Stomach (tissue), 8 donors: ENCODE measurements at regions not wholly inside any gene's neighbourhood (a gene's known extent, or its start where the extent isn't known, plus 50 kb on each side); places are given as distances from the start of the nearest gene placed in this dataset.
A peak's percentile ranks its signal among the peaks of the same experiment; 100 is the strongest.

ENCODE experiments used
- DNase-seq, 2 donors: peaks; one replicate each; pipeline versions ENCODE4 v3.0.0 to v3.0.0-alpha.2; 2013 to 2019
- H3K27ac ChIP-seq, 5 donors: fragments of 200-600 bp in 4 of 5; sonication (generic) in 4 of 5; one replicate each; pipeline ENCODE4 v1.5.1; 2013 to 2019; ENCODE audit warnings: mild to moderate bottlenecking in 1 of 5, moderate library complexity in 1 of 5
- H3K27me3 ChIP-seq, 3 donors: fragments of 200-600 bp; sonication (generic); one replicate each; pipeline ENCODE4 v1.5.1; 2017 to 2019; ENCODE audit warnings: mixed run types in 1 of 3
- H3K36me3 ChIP-seq, 4 donors: fragments of 200-600 bp; sonication (generic); 1 replicate in 3 of 4; 2 replicates in 1 of 4; pipeline ENCODE4 v1.5.1; 2016 to 2019
- H3K4me1 ChIP-seq, 4 donors: fragments of 200-600 bp; sonication (generic); one replicate each; pipeline ENCODE4 v1.5.1; 2016 to 2019
- H3K4me3 ChIP-seq, 4 donors: fragments of 200-600 bp; sonication (generic) in 3 of 4; one replicate each; pipeline ENCODE4 v1.5.1; 2016 to 2019; ENCODE audit warnings: mild to moderate bottlenecking in 1 of 4
- H3K9me3 ChIP-seq, 4 donors: fragments of 200-600 bp; sonication (generic); one replicate each; pipeline ENCODE4 v1.5.1; 2016 to 2019
- EP300 ChIP-seq: sonication (generic); formaldehyde crosslinking; IDR thresholded peaks from one replicate; pipeline ENCODE4 v1.6.1; 2017; ENCODE audit warnings: antibody characterized with exemption
- POLR2A ChIP-seq, 4 donors: fragments of 450-650 bp; IDR thresholded peaks; one replicate each; pipeline ENCODE4 v1.6.1; 2016; ENCODE audit warnings: antibody characterized with exemption in 4 of 4, control low read depth in 2 of 4, mild to moderate bottlenecking in 1 of 4, moderate library complexity in 1 of 4
- POLR2AphosphoS5 ChIP-seq, 3 donors: sonication (generic); formaldehyde crosslinking; IDR thresholded peaks; one replicate each; pipeline ENCODE4 v1.6.1; 2016; ENCODE audit warnings: antibody characterized with exemption in 3 of 3
- WGBS, 5 donors: extraction: QIAGEN DNeasy Blood & Tissue Kit in 3 of 5; methylation state at CpG; one replicate each; pipeline versions ENCODE4 v1.1.5 to v1.1.7; 2013 to 2018; 5-methylcytosine and 5-hydroxymethylcytosine counted together
- intact Hi-C: fragments of 100-400 bp; cut with DNase I; formaldehyde crosslinking; loops from one replicate; pipeline ENCODE4 v1.15.1; 2023; ENCODE audit warnings: low total_unique reads
- TF ChIP-seq, protein P1 (sequence below), 7 experiments: fragments of 450-650 bp in 4 of 7; fragments of 200-600 bp in 3 of 7; sonication (generic) in 3 of 7; IDR thresholded peaks; one replicate each; pipeline ENCODE4 v1.5.1; 2016 to 2019; ENCODE audit warnings: antibody characterized with exemption in 7 of 7, control low read depth in 2 of 7, mild to moderate bottlenecking in 1 of 7
- donor health status: healthy with polysubstance abuse.
- donor health status: Bipolar disorder and iron deficiency.
- donor health status: healthy.

DNA sequence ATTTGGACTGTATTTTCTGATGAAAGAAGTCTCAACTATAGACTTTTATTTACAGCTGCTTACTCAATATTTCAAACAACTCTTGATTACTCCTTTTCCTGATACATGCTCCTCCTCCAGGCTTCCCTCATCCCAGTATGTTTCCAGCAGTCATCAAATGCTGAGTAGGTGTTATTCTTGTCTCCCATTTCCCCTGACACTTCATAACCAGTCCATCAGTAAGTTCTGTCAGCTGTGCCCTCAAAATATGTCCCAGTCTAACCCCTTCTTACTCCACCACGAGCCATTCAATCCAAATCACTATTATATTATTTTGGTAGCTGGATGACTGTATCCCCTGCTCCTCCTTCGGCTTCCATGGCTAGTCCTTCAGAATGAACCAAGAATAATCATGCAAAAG, 189.1 kb upstream of the DTNA start:
- no peaks in the 10 kb centered on the region for H3K27me3 ChIP-seq
- no peak for DNase-seq
- 67 to 87% (median 77%) methylated on average over 2 of the region's 2 CpGs for WGBS, 5 donors
- no peaks in the 10 kb centered on the region for H3K4me1 ChIP-seq
- no peak overlapping the region for H3K4me3 ChIP-seq
- TF ChIP-seq POLR2AphosphoS5 (IDR thresholded peaks at IDR 0.05) (no peak), EP300 (no peak), POLR2A (IDR thresholded peaks at IDR 0.05) (no peak)
- TF ChIP-seq, protein P1, sequence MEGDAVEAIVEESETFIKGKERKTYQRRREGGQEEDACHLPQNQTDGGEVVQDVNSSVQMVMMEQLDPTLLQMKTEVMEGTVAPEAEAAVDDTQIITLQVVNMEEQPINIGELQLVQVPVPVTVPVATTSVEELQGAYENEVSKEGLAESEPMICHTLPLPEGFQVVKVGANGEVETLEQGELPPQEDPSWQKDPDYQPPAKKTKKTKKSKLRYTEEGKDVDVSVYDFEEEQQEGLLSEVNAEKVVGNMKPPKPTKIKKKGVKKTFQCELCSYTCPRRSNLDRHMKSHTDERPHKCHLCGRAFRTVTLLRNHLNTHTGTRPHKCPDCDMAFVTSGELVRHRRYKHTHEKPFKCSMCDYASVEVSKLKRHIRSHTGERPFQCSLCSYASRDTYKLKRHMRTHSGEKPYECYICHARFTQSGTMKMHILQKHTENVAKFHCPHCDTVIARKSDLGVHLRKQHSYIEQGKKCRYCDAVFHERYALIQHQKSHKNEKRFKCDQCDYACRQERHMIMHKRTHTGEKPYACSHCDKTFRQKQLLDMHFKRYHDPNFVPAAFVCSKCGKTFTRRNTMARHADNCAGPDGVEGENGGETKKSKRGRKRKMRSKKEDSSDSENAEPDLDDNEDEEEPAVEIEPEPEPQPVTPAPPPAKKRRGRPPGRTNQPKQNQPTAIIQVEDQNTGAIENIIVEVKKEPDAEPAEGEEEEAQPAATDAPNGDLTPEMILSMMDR (IDR thresholded peaks at IDR 0.05): no peak
- intact Hi-C loops: no loop called here
- peaks cover 0 to 11% (median 3%) of the 10 kb centered on the region in 4 donors for H3K9me3 ChIP-seq
- H3K27ac ChIP-seq: no peak overlapping the region
- no peaks in the 10 kb centered on the region for H3K36me3 ChIP-seq

DNA sequence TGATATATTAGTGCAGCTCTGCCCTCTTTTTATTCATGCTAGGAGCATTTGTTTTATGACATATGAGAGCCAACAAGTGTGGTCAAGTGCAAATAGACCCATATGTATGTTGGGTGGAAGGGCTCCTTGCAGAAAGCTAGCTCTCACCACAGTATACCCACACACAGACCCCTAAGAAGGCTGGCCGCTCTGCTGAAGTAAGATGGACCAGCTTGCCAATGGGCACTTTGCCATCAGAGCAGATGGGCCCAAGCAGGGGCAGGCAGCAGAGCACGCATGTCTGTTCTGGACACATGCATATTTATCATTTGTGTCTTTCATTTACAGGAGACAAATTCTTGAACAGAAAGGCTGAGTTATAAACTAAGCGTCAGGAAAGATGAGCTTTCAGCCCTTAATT, 187.5 kb upstream of the DTNA start:
- 59 to 80% (median 72%) methylated on average over 3 of the region's 3 CpGs for WGBS, 5 donors
- TF ChIP-seq EP300: no peak
- no peak overlapping the region for H3K4me3 ChIP-seq
- no peaks in the 10 kb centered on the region for H3K4me1 ChIP-seq
- H3K36me3 ChIP-seq: no peaks in the 10 kb centered on the region
- intact Hi-C loops: no loop called here
- no peaks in the 10 kb centered on the region for H3K9me3 ChIP-seq
- peak in 1 of 2 donors; percentile 39 for DNase-seq
- H3K27me3 ChIP-seq: no peaks in the 10 kb centered on the region
- no peak overlapping the region for H3K27ac ChIP-seq

DNA sequence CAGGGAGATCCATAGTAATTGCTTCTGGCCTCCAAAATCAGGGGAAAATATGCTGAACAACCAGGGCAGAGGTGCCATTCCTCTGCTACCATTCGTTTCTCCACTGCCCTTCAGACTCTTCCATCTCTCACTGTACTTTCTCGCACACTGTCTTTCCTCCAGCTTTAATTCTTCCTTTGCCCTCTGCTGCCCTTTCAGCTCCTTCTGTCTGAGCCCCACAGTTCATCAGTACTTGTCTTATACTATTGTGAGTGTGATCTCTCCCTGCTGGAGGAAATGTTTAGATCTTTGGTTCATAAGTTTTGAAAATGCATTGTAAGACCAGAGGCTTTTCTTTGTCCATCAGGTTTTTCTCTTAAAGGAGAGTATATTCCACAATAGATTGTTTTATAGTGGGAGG, 184.9 kb upstream of the DTNA start:
- TF ChIP-seq POLR2AphosphoS5 (IDR thresholded peaks at IDR 0.05) (no peak), EP300 (no peak), POLR2A (IDR thresholded peaks at IDR 0.05) (no peak)
- TF ChIP-seq, protein P1 (IDR thresholded peaks at IDR 0.05): no peak
- no peaks in the 10 kb centered on the region for H3K4me1 ChIP-seq
- H3K9me3 ChIP-seq: no peaks in the 10 kb centered on the region
- no peaks in the 10 kb centered on the region for H3K27me3 ChIP-seq
- no peak overlapping the region for H3K4me3 ChIP-seq
- intact Hi-C loops: no loop called here
- WGBS, 5 donors: 66 to 79% (median 69%) methylated on average over 2 of the region's 2 CpGs
- H3K27ac ChIP-seq: no peak overlapping the region
- no peaks in the 10 kb centered on the region for H3K36me3 ChIP-seq
- no peak for DNase-seq

DNA sequence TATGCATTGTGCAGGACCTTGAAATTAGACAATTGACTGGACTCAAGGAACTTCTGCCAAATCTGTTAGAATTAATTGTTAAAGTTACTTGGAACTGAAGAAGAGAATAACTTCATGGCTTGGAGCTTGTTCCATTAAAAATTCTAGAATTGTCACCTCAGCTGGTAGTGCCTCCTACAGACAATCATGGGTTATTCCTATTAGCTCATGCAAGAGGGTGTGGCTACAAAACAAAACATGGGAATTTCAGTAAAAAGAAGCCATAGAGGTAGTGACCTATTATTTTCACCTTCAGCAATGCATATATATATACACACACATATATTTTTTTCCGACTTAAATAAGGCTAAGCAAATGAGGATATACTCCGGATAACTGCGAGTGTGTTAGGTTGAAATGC, 181.9 kb upstream of the DTNA start:
- Histone ChIP-seq H3K36me3 (no peaks in the 10 kb centered on the region), H3K4me1 (no peaks in the 10 kb centered on the region), H3K27ac (no peak overlapping the region), H3K4me3 (no peak overlapping the region), H3K9me3 (no peaks in the 10 kb centered on the region), H3K27me3 (no peaks in the 10 kb centered on the region)
- intact Hi-C loops: no loop called here
- no peak for DNase-seq
- WGBS, 5 donors: 87 to 94% (median 90%) methylated on average over 3 of the region's 3 CpGs
- TF ChIP-seq EP300 (no peak), POLR2AphosphoS5 (IDR thresholded peaks at IDR 0.05) (no peak), POLR2A (IDR thresholded peaks at IDR 0.05) (no peak)
- TF ChIP-seq, protein P1 (IDR thresholded peaks at IDR 0.05): no peak

DNA sequence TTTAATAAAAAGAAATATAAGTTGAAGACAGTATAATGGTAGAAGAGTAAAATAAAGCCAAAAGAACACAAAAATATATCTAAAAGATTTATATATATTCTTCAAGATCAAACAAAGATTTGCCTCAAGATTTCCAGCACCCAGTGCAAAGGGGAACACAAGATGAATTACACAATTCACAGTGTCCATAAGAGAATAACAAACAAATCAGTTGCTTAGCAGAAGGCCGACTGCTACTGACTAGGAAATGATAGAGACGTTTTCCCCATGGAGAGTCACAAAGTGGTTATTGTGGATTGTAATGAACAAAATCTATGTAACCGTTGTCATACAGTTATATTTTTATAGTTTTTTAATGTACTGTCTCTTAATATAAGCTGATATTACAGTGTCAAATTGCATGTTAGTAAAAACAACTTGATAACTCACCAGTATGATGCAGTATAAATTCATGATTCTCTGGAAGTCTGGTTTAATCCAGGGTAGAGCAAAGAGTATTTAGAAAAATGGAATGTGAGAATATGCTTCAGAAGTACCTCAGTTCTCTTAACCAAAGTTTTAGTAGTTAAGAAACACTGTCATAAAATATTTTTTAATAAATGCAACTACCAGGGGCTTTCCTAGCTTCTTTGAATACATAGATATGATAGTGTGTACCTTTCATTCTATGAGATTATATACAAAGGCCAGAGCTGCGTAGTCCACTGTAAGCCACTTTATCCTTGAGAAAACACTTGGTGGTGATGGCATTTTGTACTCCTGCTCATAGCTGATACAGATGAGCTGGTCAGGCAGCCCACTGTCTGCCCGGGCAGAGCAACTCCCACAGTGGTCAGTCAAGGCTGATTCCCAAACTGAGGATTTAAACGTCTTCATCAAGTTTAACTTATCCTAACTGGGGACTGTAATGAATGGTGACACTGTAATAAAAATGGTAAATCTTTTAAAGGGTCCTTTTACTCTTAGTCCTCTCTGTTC, 180.5 kb upstream of the DTNA start:
- TF ChIP-seq, protein P1 (IDR thresholded peaks at IDR 0.05): no peak
- TF ChIP-seq EP300: no peak
- TF ChIP-seq POLR2AphosphoS5 (IDR thresholded peaks at IDR 0.05): no peak
- no peak for TF ChIP-seq POLR2A (IDR thresholded peaks at IDR 0.05)
- no peaks in the 10 kb centered on the region for H3K9me3 ChIP-seq
- H3K27me3 ChIP-seq: no peaks in the 10 kb centered on the region
- DNase-seq: peak in 1 of 2 donors; percentile 40
- no peaks in the 10 kb centered on the region for H3K36me3 ChIP-seq
- no peak overlapping the region for H3K27ac ChIP-seq
- 49 to 62% (median 54%) methylated on average over 6 of the region's 6 CpGs for WGBS, 5 donors
- no peak overlapping the region for H3K4me3 ChIP-seq
- H3K4me1 ChIP-seq: no peaks in the 10 kb centered on the region
- intact Hi-C loops: no loop called here
